ENCODE measurements at regions not wholly inside any gene's neighbourhood (a gene's known extent, or its start where the extent isn't known, plus 50 kb on each side); places are given as distances from the start of the nearest gene placed in this dataset.

- H3K27me3 ChIP-seq (ENCODE audit: control insufficient read depth, insufficient read depth, low read length), result no peaks in the 10 kb centered on the region
- H3K27ac ChIP-seq (ENCODE audit: insufficient read depth, low read length, poor library complexity, severe bottlenecking), result no peak overlapping the region
- no peaks in the 10 kb centered on the region for H3K36me3 Mint-ChIP-seq
- H3K4me3 ChIP-seq (ENCODE audit: low read depth, low read length), result no peak overlapping the region
- DNase-seq, result no peak
- no peaks in the 10 kb centered on the region for H3K9me3 ChIP-seq (ENCODE audit: control insufficient read depth in 2 of 2, low read length in 2 of 2)
- peaks cover 0 to 6% (median 2%) of the 10 kb centered on the region in 7 donors for H3K9me3 Mint-ChIP-seq
- H3K4me3 Mint-ChIP-seq, result no peak overlapping the region
- ATAC-seq (ENCODE audit: low read depth in 2 of 2), result no peak
- peak overlapping the region in 1 of 3 donors; percentile 28 for H3K27ac Mint-ChIP-seq
- no peaks in the 10 kb centered on the region for H3K4me1 Mint-ChIP-seq
- H3K4me1 ChIP-seq (ENCODE audit: control insufficient read depth, insufficient read depth, low read length, poor library complexity, severe bottlenecking), result no peaks in the 10 kb centered on the region
- H3K27me3 Mint-ChIP-seq, result no peaks in the 10 kb centered on the region
- H3K36me3 ChIP-seq (ENCODE audit: control insufficient read depth, insufficient read depth, low read length), result no peaks in the 10 kb centered on the region
Observed at GRCh38 chr1:81312272-81312754, 488.4 kb upstream of the ADGRL2 start.

GRCh38 chr1:81310250-81310649, 490.5 kb upstream of the ADGRL2 start:
- no peaks in the 10 kb centered on the region for H3K4me1 Mint-ChIP-seq
- Histone ChIP-seq H3K4me3 (ENCODE audit: low read depth, low read length) (no peak overlapping the region), H3K4me1 (ENCODE audit: control insufficient read depth, insufficient read depth, low read length, poor library complexity, severe bottlenecking) (no peaks in the 10 kb centered on the region), H3K27ac (ENCODE audit: insufficient read depth, low read length, poor library complexity, severe bottlenecking) (no peak overlapping the region), H3K9me3 (ENCODE audit: control insufficient read depth in 2 of 2, low read length in 2 of 2) (no peaks in the 10 kb centered on the region), H3K27me3 (ENCODE audit: control insufficient read depth, insufficient read depth, low read length) (no peaks in the 10 kb centered on the region), H3K36me3 (ENCODE audit: control insufficient read depth, insufficient read depth, low read length) (no peaks in the 10 kb centered on the region)
- no peak for ATAC-seq (ENCODE audit: low read depth in 2 of 2)
- no peaks in the 10 kb centered on the region for H3K36me3 Mint-ChIP-seq
- H3K27ac Mint-ChIP-seq, result no peak overlapping the region
- no peak overlapping the region for H3K4me3 Mint-ChIP-seq
- H3K9me3 Mint-ChIP-seq, result peaks cover 0 to 4% (median 0%) of the 10 kb centered on the region in 7 donors
- H3K27me3 Mint-ChIP-seq, result no peaks in the 10 kb centered on the region
- no peak for DNase-seq

- H3K27ac ChIP-seq (ENCODE audit: insufficient read depth, low read length, poor library complexity, severe bottlenecking), result no peak overlapping the region
- DNase-seq (no peak), ATAC-seq (ENCODE audit: low read depth in 2 of 2) (no peak)
- no peak overlapping the region for H3K4me3 Mint-ChIP-seq
- no peaks in the 10 kb centered on the region for H3K36me3 ChIP-seq (ENCODE audit: control insufficient read depth, insufficient read depth, low read length)
- H3K4me1 Mint-ChIP-seq, result no peaks in the 10 kb centered on the region
- no peaks in the 10 kb centered on the region for H3K4me1 ChIP-seq (ENCODE audit: control insufficient read depth, insufficient read depth, low read length, poor library complexity, severe bottlenecking)
- no peak overlapping the region for H3K27ac Mint-ChIP-seq
- H3K27me3 Mint-ChIP-seq, result no peaks in the 10 kb centered on the region
- H3K9me3 Mint-ChIP-seq, result peaks cover 0 to 5% (median 0%) of the 10 kb centered on the region in 7 donors
- no peaks in the 10 kb centered on the region for H3K27me3 ChIP-seq (ENCODE audit: control insufficient read depth, insufficient read depth, low read length)
- no peaks in the 10 kb centered on the region for H3K36me3 Mint-ChIP-seq
- H3K9me3 ChIP-seq (ENCODE audit: control insufficient read depth in 2 of 2, low read length in 2 of 2), result no peaks in the 10 kb centered on the region
- no peak overlapping the region for H3K4me3 ChIP-seq (ENCODE audit: low read depth, low read length)
Observed at GRCh38 chr1:81308191-81308590, 492.5 kb upstream of the ADGRL2 start.

- H3K27me3 Mint-ChIP-seq, result no peaks in the 10 kb centered on the region
- Histone ChIP-seq H3K27ac (ENCODE audit: insufficient read depth, low read length, poor library complexity, severe bottlenecking) (no peak overlapping the region), H3K4me3 (ENCODE audit: low read depth, low read length) (no peak overlapping the region), H3K36me3 (ENCODE audit: control insufficient read depth, insufficient read depth, low read length) (no peaks in the 10 kb centered on the region), H3K27me3 (ENCODE audit: control insufficient read depth, insufficient read depth, low read length) (no peaks in the 10 kb centered on the region), H3K4me1 (ENCODE audit: control insufficient read depth, insufficient read depth, low read length, poor library complexity, severe bottlenecking) (no peaks in the 10 kb centered on the region), H3K9me3 (ENCODE audit: control insufficient read depth in 2 of 2, low read length in 2 of 2) (no peaks in the 10 kb centered on the region)
- H3K36me3 Mint-ChIP-seq, result no peaks in the 10 kb centered on the region
- peaks cover 0 to 9% (median 3%) of the 10 kb centered on the region in 7 donors for H3K9me3 Mint-ChIP-seq
- H3K4me1 Mint-ChIP-seq, result no peaks in the 10 kb centered on the region
- no peak overlapping the region for H3K27ac Mint-ChIP-seq
- no peak overlapping the region for H3K4me3 Mint-ChIP-seq
- no peak for ATAC-seq (ENCODE audit: low read depth in 2 of 2)
- DNase-seq, result no peak
Observed at GRCh38 chr1:81307786-81308185, 492.9 kb upstream of the ADGRL2 start.

GRCh38 chr1:81305997-81306452, 494.7 kb upstream of the ADGRL2 start:
- no peak overlapping the region for H3K27ac ChIP-seq (ENCODE audit: insufficient read depth, low read length, poor library complexity, severe bottlenecking)
- H3K27me3 Mint-ChIP-seq, result no peaks in the 10 kb centered on the region
- H3K4me3 ChIP-seq (ENCODE audit: low read depth, low read length), result no peak overlapping the region
- H3K36me3 ChIP-seq (ENCODE audit: control insufficient read depth, insufficient read depth, low read length), result no peaks in the 10 kb centered on the region
- no peak for DNase-seq
- no peaks in the 10 kb centered on the region for H3K4me1 ChIP-seq (ENCODE audit: control insufficient read depth, insufficient read depth, low read length, poor library complexity, severe bottlenecking)
- no peak overlapping the region for H3K4me3 Mint-ChIP-seq
- no peaks in the 10 kb centered on the region for H3K36me3 Mint-ChIP-seq
- H3K27me3 ChIP-seq (ENCODE audit: control insufficient read depth, insufficient read depth, low read length), result no peaks in the 10 kb centered on the region
- H3K27ac Mint-ChIP-seq, result no peak overlapping the region
- H3K9me3 Mint-ChIP-seq, result peaks cover 0 to 10% (median 3%) of the 10 kb centered on the region in 7 donors
- ATAC-seq (ENCODE audit: low read depth in 2 of 2), result no peak
- H3K9me3 ChIP-seq (ENCODE audit: control insufficient read depth in 2 of 2, low read length in 2 of 2), result no peaks in the 10 kb centered on the region
- H3K4me1 Mint-ChIP-seq, result no peaks in the 10 kb centered on the region

GRCh38 chr1:81304187-81304586, 496.5 kb upstream of the ADGRL2 start:
- H3K27ac ChIP-seq (ENCODE audit: insufficient read depth, low read length, poor library complexity, severe bottlenecking), result no peak overlapping the region
- Mint-ChIP-seq H3K27ac (no peak overlapping the region), H3K9me3 (peaks cover 0 to 11% (median 1%) of the 10 kb centered on the region in 7 donors), H3K27me3 (no peaks in the 10 kb centered on the region), H3K36me3 (no peaks in the 10 kb centered on the region), H3K4me3 (no peak overlapping the region), H3K4me1 (no peaks in the 10 kb centered on the region)
- H3K27me3 ChIP-seq (ENCODE audit: control insufficient read depth, insufficient read depth, low read length), result no peaks in the 10 kb centered on the region
- no peaks in the 10 kb centered on the region for H3K4me1 ChIP-seq (ENCODE audit: control insufficient read depth, insufficient read depth, low read length, poor library complexity, severe bottlenecking)
- ATAC-seq (ENCODE audit: low read depth in 2 of 2) (no peak), DNase-seq (no peak)
- no peak overlapping the region for H3K4me3 ChIP-seq (ENCODE audit: low read depth, low read length)
- peaks cover 0 to 3% of the 10 kb centered on the region in 2 experiments for H3K9me3 ChIP-seq (ENCODE audit: control insufficient read depth in 2 of 2, low read length in 2 of 2)
- H3K36me3 ChIP-seq (ENCODE audit: control insufficient read depth, insufficient read depth, low read length), result no peaks in the 10 kb centered on the region

- ATAC-seq (ENCODE audit: low read depth in 2 of 2), result no peak
- Histone ChIP-seq H3K27ac (ENCODE audit: insufficient read depth, low read length, poor library complexity, severe bottlenecking) (no peak overlapping the region), H3K4me1 (ENCODE audit: control insufficient read depth, insufficient read depth, low read length, poor library complexity, severe bottlenecking) (no peaks in the 10 kb centered on the region), H3K4me3 (ENCODE audit: low read depth, low read length) (no peak overlapping the region), H3K9me3 (ENCODE audit: control insufficient read depth in 2 of 2, low read length in 2 of 2) (peaks cover 0 to 3% of the 10 kb centered on the region in 2 experiments), H3K36me3 (ENCODE audit: control insufficient read depth, insufficient read depth, low read length) (no peaks in the 10 kb centered on the region), H3K27me3 (ENCODE audit: control insufficient read depth, insufficient read depth, low read length) (no peaks in the 10 kb centered on the region)
- Mint-ChIP-seq H3K36me3 (no peaks in the 10 kb centered on the region), H3K4me1 (no peaks in the 10 kb centered on the region), H3K27ac (no peak overlapping the region), H3K27me3 (no peaks in the 10 kb centered on the region), H3K4me3 (no peak overlapping the region), H3K9me3 (peaks cover 0 to 14% (median 5%) of the 10 kb centered on the region in 7 donors)
- DNase-seq, result no peak
Observed at GRCh38 chr1:81299892-81300291, 500.8 kb upstream of the ADGRL2 start.

- peaks cover 0 to 3% of the 10 kb centered on the region in 2 experiments for H3K9me3 ChIP-seq (ENCODE audit: control insufficient read depth in 2 of 2, low read length in 2 of 2)
- H3K36me3 ChIP-seq (ENCODE audit: control insufficient read depth, insufficient read depth, low read length), result no peaks in the 10 kb centered on the region
- peaks cover 0 to 14% (median 5%) of the 10 kb centered on the region in 7 donors for H3K9me3 Mint-ChIP-seq
- H3K27me3 Mint-ChIP-seq, result no peaks in the 10 kb centered on the region
- no peak for DNase-seq
- no peaks in the 10 kb centered on the region for H3K36me3 Mint-ChIP-seq
- no peaks in the 10 kb centered on the region for H3K4me1 Mint-ChIP-seq
- no peaks in the 10 kb centered on the region for H3K27me3 ChIP-seq (ENCODE audit: control insufficient read depth, insufficient read depth, low read length)
- no peak overlapping the region for H3K4me3 ChIP-seq (ENCODE audit: low read depth, low read length)
- H3K4me1 ChIP-seq (ENCODE audit: control insufficient read depth, insufficient read depth, low read length, poor library complexity, severe bottlenecking), result no peaks in the 10 kb centered on the region
- peak overlapping the region in 1 of 3 donors; percentile 23 for H3K27ac Mint-ChIP-seq
- no peak for ATAC-seq (ENCODE audit: low read depth in 2 of 2)
- no peak overlapping the region for H3K27ac ChIP-seq (ENCODE audit: insufficient read depth, low read length, poor library complexity, severe bottlenecking)
- H3K4me3 Mint-ChIP-seq, result no peak overlapping the region
Observed at GRCh38 chr1:81298266-81298665, 502.5 kb upstream of the ADGRL2 start.
